Nephron progenitor cell (in vitro differentiated cells): ENCODE measurements at regions not wholly inside any gene's neighbourhood (a gene's known extent, or its start where the extent isn't known, plus 50 kb on each side); places are given as distances from the start of the nearest gene placed in this dataset.
A peak's percentile ranks its signal among the peaks of the same experiment; 100 is the strongest.

Experiments
- DNase-seq: peaks from one replicate; pipeline ENCODE4 v3.0.0; 2021
- H3K27ac Mint-ChIP-seq: 2 replicates; pipeline ENCODE4 v1.8.0; 2021; ENCODE audit warnings: mild to moderate bottlenecking, moderate library complexity, mixed read lengths
- H3K27me3 Mint-ChIP-seq: 2 replicates; pipeline ENCODE4 v1.8.0; 2021; ENCODE audit warnings: mild to moderate bottlenecking, low read depth, mixed read lengths; ENCODE audit not compliant: poor library complexity
- H3K36me3 Mint-ChIP-seq: 2 replicates; pipeline ENCODE4 v1.8.0; 2021; ENCODE audit warnings: low read depth, mixed read lengths
- H3K4me1 Mint-ChIP-seq: 2 replicates; pipeline ENCODE4 v1.8.0; 2021; ENCODE audit warnings: mixed read lengths
- H3K4me3 Mint-ChIP-seq: 2 replicates; pipeline ENCODE4 v1.8.0; 2021; ENCODE audit warnings: mild to moderate bottlenecking, moderate library complexity, mixed read lengths
- H3K9me3 Mint-ChIP-seq: 2 replicates; pipeline ENCODE4 v1.8.0; 2021; ENCODE audit warnings: mild to moderate bottlenecking, moderate library complexity, mixed read lengths
- TF ChIP-seq, protein P1 (sequence below): fragments of 200-600 bp; sonication (generic); IDR thresholded peaks from 2 replicates; pipeline ENCODE4 v1.5.0; 2021; ENCODE audit warnings: antibody characterized with exemption

DNA sequence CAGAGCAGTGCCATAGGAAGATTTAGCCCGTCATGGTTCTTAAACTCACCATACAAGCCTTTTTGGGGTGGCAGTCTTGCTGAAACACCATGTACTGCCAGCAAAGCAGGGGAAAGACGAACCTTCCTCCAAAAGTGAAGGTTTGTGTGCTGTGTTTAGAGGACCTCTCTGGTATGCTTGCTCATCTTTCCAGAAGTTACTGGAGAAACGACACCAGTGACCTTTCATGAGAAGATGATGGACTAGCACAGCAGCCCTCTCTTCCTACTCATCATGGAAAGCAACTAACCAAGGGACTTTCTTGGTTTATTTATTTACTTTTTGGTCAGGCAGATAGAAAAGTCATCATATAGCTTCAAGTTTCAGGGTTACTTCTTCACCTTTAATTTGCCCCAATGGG is 247.4 kb downstream of the PTEN start:
- Mint-ChIP-seq H3K36me3 (no peaks in the 10 kb centered on the region), H3K4me1 (peaks cover 3% of the 10 kb centered on the region), H3K27me3 (peaks cover 4% of the 10 kb centered on the region), H3K27ac (no peak overlapping the region), H3K9me3 (no peaks in the 10 kb centered on the region), H3K4me3 (no peak overlapping the region)
- no peak for DNase-seq
- TF ChIP-seq, protein P1, sequence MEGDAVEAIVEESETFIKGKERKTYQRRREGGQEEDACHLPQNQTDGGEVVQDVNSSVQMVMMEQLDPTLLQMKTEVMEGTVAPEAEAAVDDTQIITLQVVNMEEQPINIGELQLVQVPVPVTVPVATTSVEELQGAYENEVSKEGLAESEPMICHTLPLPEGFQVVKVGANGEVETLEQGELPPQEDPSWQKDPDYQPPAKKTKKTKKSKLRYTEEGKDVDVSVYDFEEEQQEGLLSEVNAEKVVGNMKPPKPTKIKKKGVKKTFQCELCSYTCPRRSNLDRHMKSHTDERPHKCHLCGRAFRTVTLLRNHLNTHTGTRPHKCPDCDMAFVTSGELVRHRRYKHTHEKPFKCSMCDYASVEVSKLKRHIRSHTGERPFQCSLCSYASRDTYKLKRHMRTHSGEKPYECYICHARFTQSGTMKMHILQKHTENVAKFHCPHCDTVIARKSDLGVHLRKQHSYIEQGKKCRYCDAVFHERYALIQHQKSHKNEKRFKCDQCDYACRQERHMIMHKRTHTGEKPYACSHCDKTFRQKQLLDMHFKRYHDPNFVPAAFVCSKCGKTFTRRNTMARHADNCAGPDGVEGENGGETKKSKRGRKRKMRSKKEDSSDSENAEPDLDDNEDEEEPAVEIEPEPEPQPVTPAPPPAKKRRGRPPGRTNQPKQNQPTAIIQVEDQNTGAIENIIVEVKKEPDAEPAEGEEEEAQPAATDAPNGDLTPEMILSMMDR: no peak

- no peak for DNase-seq
- H3K4me3 Mint-ChIP-seq: no peak overlapping the region
- peaks cover 4% of the 10 kb centered on the region for H3K27me3 Mint-ChIP-seq
- no peaks in the 10 kb centered on the region for H3K9me3 Mint-ChIP-seq
- peaks cover 3% of the 10 kb centered on the region for H3K4me1 Mint-ChIP-seq
- no peak overlapping the region for H3K27ac Mint-ChIP-seq
- TF ChIP-seq, protein P1: no peak
- no peaks in the 10 kb centered on the region for H3K36me3 Mint-ChIP-seq
Measured at GRCh38 chr10:88111294-88111693, 247.9 kb downstream of the PTEN start.

DNA sequence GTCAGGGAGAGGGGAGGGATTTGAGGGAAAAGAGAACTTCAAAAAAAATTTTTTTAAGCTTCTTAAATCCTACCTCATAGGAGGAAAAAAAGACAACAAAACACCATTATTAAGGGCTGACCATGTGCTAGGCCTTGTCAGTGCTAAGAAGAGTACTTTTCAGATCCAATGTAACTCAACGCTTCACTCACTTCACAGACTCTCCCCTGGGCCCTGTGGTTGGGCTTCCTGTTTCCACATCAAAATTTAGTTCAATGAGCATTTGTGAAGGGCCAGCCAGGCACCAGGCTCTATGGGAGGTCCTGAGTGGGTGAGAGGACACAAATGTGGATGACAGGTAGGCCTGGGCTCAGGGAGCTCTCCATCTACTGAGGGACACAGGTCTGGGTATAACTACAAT is 249.8 kb downstream of the PTEN start:
- Mint-ChIP-seq H3K27ac (no peak overlapping the region), H3K27me3 (peaks cover 2% of the 10 kb centered on the region), H3K9me3 (no peaks in the 10 kb centered on the region), H3K4me3 (no peak overlapping the region), H3K4me1 (peaks cover 2% of the 10 kb centered on the region), H3K36me3 (no peaks in the 10 kb centered on the region)
- no peak for DNase-seq
- TF ChIP-seq, protein P1: no peak

DNA sequence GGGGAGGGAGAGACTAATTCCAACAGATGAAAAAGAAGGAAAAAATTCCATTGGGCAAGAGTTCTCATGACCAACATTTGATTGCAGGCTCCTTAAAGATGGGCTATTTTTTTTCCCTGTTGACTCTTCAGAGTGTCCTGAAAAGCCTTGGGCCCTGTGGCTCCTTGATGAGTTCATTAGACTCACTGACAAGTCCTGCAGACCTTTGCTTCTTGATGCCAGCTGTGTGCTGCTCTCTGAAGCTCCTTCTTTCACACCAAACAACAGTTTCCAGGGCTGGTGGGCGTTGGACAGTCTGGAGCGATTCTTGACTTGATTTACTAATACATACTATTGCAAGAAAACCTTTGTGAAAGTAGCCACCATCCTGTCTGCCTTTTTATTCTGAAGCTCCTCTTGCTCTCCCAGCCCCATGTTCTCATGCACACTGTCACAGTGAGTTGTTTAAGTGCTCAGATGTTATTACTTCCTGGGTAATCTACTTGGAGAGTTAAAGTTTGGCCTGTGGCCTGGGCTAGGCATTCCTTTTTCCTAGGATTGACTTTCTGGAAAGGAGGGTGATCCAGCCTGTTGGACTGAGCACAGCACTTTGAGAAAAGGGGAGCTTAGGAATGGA is 250.3 kb downstream of the PTEN start:
- Mint-ChIP-seq H3K36me3 (no peaks in the 10 kb centered on the region), H3K4me3 (no peak overlapping the region), H3K4me1 (no peaks in the 10 kb centered on the region), H3K27me3 (no peaks in the 10 kb centered on the region), H3K27ac (no peak overlapping the region), H3K9me3 (no peaks in the 10 kb centered on the region)
- TF ChIP-seq, protein P1: no peak
- no peak for DNase-seq

DNA sequence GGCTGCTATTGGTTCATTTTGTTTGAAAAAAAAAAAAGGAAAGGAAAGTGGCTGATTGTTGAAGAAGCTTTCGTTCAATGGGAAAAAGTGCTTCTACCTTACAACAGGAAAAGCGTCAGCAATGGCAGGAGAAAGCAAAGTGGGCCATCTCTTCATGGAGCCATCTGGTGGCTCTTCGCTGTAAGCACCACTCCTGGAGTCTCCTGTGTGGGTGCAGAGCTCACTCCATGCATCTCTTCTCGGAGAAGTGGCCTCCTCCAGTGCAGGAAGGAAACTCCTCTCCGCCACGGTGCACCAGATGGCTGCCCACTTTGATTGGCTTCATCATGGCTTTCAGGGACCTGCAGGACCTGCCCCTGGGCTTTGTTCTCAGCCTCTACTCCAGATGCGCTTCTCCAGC is 250.9 kb downstream of the PTEN start:
- no peak for DNase-seq
- TF ChIP-seq, protein P1: peak; percentile 12

DNA sequence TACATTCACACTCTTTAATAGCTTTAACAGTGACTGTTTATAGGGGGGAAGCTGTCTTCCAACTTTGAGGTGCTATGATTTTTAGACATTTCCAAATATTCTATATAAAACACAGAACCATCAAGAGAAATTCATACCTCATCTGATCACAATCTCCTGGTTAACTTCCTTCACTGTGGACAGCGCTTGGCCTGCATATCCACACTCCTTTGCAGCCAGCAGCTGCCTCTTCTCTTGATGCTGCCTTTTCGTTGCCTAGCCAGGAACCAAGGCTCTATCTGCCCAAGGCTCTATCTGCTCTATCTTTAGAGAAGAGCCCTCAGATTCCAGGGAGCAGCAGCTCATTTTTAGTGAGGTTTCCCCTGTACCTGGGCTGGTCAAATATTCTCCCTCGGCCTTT is 252.0 kb downstream of the PTEN start:
- no peaks in the 10 kb centered on the region for H3K27me3 Mint-ChIP-seq
- no peak for DNase-seq
- no peaks in the 10 kb centered on the region for H3K36me3 Mint-ChIP-seq
- H3K27ac Mint-ChIP-seq: no peak overlapping the region
- no peaks in the 10 kb centered on the region for H3K9me3 Mint-ChIP-seq
- H3K4me1 Mint-ChIP-seq: no peaks in the 10 kb centered on the region
- TF ChIP-seq, protein P1: no peak
- H3K4me3 Mint-ChIP-seq: no peak overlapping the region

More for the DNA sequence above, 250.9 kb downstream of the PTEN start:
- Mint-ChIP-seq H3K4me1 (no peaks in the 10 kb centered on the region), H3K36me3 (no peaks in the 10 kb centered on the region), H3K4me3 (no peak overlapping the region), H3K27ac (no peak overlapping the region), H3K9me3 (no peaks in the 10 kb centered on the region), H3K27me3 (no peaks in the 10 kb centered on the region)
